HepG2 (cell line): ENCODE measurements at regions not wholly inside any gene's neighbourhood (a gene's known extent, or its start where the extent isn't known, plus 50 kb on each side); places are given as distances from the start of the nearest gene placed in this dataset.

Experiments used
- ATAC-seq: fragments of 200-7000 bp; cut with Tn5 transposase; 3 replicates; pipeline ENCODE4 v1.9.1; 2020; ENCODE audit warnings: mild to moderate bottlenecking, moderate library complexity
- BruUV-seq: library from RNA; stranded (reverse); fragments of 400-500 nt; replicated peaks from 2 replicates; lab custom pipeline; 2021; lab: Mats Ljungman, UMichigan
- CTCF ChIA-PET: fragments of 300-600 bp; formaldehyde crosslinking; extraction: SDS; loops from one replicate; lab custom pipeline; 2021; ENCODE audit warnings: low total read pairs, inconsistent platforms, low intra/inter-chr PET ratio; lab: Yijun Ruan, JAX
- POLR2A ChIA-PET: fragments of 350-600 bp; sonication (Branson Sonifier 250); formaldehyde crosslinking; loops from one replicate; lab custom pipeline; 2020; ENCODE audit warnings: antibody characterized with exemption, inconsistent platforms; lab: Yijun Ruan, JAX
- DNase-seq: peaks from one replicate; pipeline ENCODE4 v3.0.0-alpha.2; 2015; ENCODE audit warnings: low spot score
- FAIRE-seq: peaks from 3 replicates; lab custom pipeline; 2011; peaks lifted over from hg19 to GRCh38; lab: Jason Lieb, UNC
- H2AFZ ChIP-seq: one replicate; pipeline ENCODE4 v1.6.1; 2011; ENCODE audit warnings: low read length, inconsistent platforms
- H3K27ac ChIP-seq: fragments of 300-600 bp; 3 replicates; pipeline ENCODE4 v1.8.0; 2011; ENCODE audit warnings: mixed run types, mild to moderate bottlenecking, mixed read lengths, low read length, inconsistent platforms; ENCODE audit not compliant: insufficient read depth; ENCODE audit errors: extremely low read length
- H3K27me3 ChIP-seq, 2 experiments: fragments of 200-600 bp in 1 of 2; 2 replicates in 1 of 2; 3 replicates in 1 of 2; pipeline versions ENCODE4 v1.6.0 to v1.8.0; 2011; ENCODE audit warnings: low read length in 2 of 2, mild to moderate bottlenecking in 2 of 2, moderate library complexity in 2 of 2, inconsistent platforms in 1 of 2; ENCODE audit not compliant: insufficient read depth in 2 of 2, control insufficient read depth in 1 of 2
- H3K36me3 ChIP-seq, 2 experiments: fragments of 200-600 bp in 1 of 2; replicated peaks in 1 of 2; 2 replicates in 1 of 2; 3 replicates in 1 of 2; pipeline versions ENCODE4 v1.5.1 to v1.8.0; 2011; ENCODE audit warnings: low read length in 2 of 2, inconsistent platforms in 1 of 2; ENCODE audit not compliant: insufficient read depth in 2 of 2, control insufficient read depth in 1 of 2
- H3K4me1 ChIP-seq: 2 replicates; pipeline ENCODE4 v1.5.1; 2012; ENCODE audit warnings: low read length, inconsistent platforms; ENCODE audit not compliant: insufficient read depth
- H3K4me2 ChIP-seq: 2 replicates; pipeline ENCODE4 v1.6.0; 2011; ENCODE audit warnings: low read depth, low read length, inconsistent platforms
- H3K4me3 ChIP-seq, 3 experiments: fragments of 200-600 bp in 1 of 3; sonication (generic), shearing (Covaris generic) in 1 of 3; replicated peaks in 1 of 3; 2 replicates each; pipeline ENCODE4 v1.5.1; 2011 to 2016; ENCODE audit warnings: low read length in 3 of 3, inconsistent platforms in 2 of 3, low read depth in 2 of 3, mild to moderate bottlenecking in 2 of 3, control low read depth in 1 of 3, mixed read lengths in 1 of 3; ENCODE audit not compliant: insufficient read depth in 1 of 3
- H3K79me2 ChIP-seq: one replicate; pipeline ENCODE4 v1.6.1; 2011; ENCODE audit warnings: low read length, inconsistent platforms; ENCODE audit not compliant: insufficient read depth
- H3K9ac ChIP-seq: 2 replicates; pipeline ENCODE4 v1.6.0; 2011; ENCODE audit warnings: mild to moderate bottlenecking, low read depth, low read length, inconsistent platforms; ENCODE audit not compliant: insufficient read depth
- H3K9me3 ChIP-seq: 2 replicates; pipeline ENCODE4 v1.5.1; 2012; ENCODE audit warnings: mild to moderate bottlenecking, low read length
- H4K20me1 ChIP-seq: 2 replicates; pipeline ENCODE4 v1.6.0; 2011; ENCODE audit warnings: inconsistent platforms, mild to moderate bottlenecking, low read length, moderate library complexity; ENCODE audit not compliant: insufficient read depth
- DMAP1 ChIP-seq: IDR thresholded peaks from 2 replicates; pipeline ENCODE4 v1.6.1; 2016
- EHMT2 ChIP-seq: fragments of 200-600 bp; sonication (generic); IDR thresholded peaks from 2 replicates; pipeline ENCODE4 v1.7.0; 2017; ENCODE audit warnings: antibody characterized with exemption, low read depth, low read length, borderline replicate concordance
- ELF1 ChIP-seq: sonication (generic); formaldehyde crosslinking; IDR thresholded peaks from 2 replicates; pipeline ENCODE4 v1.4.0; 2020; ENCODE audit warnings: missing genetic modification reagents
- FOXC1 ChIP-seq: sonication (generic); formaldehyde crosslinking; IDR thresholded peaks from 2 replicates; pipeline ENCODE4 v1.8.0; 2022; ENCODE audit warnings: mild to moderate bottlenecking, missing genetic modification reagents, borderline replicate concordance
- HIC2 ChIP-seq: sonication (generic); formaldehyde crosslinking; IDR thresholded peaks from 2 replicates; pipeline ENCODE4 v1.9.0; 2022; ENCODE audit warnings: low read depth, missing genetic modification reagents
- NAIF1 ChIP-seq: sonication (generic); formaldehyde crosslinking; IDR thresholded peaks from 2 replicates; pipeline ENCODE4 v1.5.0; 2020; ENCODE audit warnings: mild to moderate bottlenecking, missing genetic modification reagents, borderline replicate concordance
- NR1H2 ChIP-seq: sonication (generic); formaldehyde crosslinking; IDR thresholded peaks from 2 replicates; pipeline ENCODE4 v1.8.1; 2022; ENCODE audit warnings: low read depth, missing genetic modification reagents, borderline replicate concordance
- RARA ChIP-seq: IDR thresholded peaks from 2 replicates; pipeline ENCODE4 v1.6.1; 2016; ENCODE audit warnings: missing genetic modification reagents, missing compliant biosample characterization
- SMC3 ChIP-seq: IDR thresholded peaks from 2 replicates; pipeline ENCODE4 v1.6.1; 2011; ENCODE audit warnings: low read length, improper control_type of control experiment
- TAF15 ChIP-seq: fragments of 200-400 bp; formaldehyde crosslinking; IDR thresholded peaks from one replicate; pipeline ENCODE4 v1.6.1; 2018; ENCODE audit warnings: mild to moderate bottlenecking, low read depth, low read length; ENCODE audit not compliant: poor library complexity, severe bottlenecking
- TCF12 ChIP-seq, 2 experiments: fragments of 450-650 bp in 1 of 2; sonication (generic) in 1 of 2; formaldehyde crosslinking in 1 of 2; IDR thresholded peaks; 2 replicates each; pipeline versions ENCODE4 v1.6.1 to v1.8.0; 2017 to 2022; ENCODE audit warnings: antibody characterized with exemption in 1 of 2, mild to moderate bottlenecking in 1 of 2, missing genetic modification reagents in 1 of 2, moderate library complexity in 1 of 2
- U2AF2 ChIP-seq: fragments of 200-400 bp; formaldehyde crosslinking; IDR thresholded peaks from 2 replicates; pipeline ENCODE4 v1.6.1; 2017; ENCODE audit warnings: low read depth, mild to moderate bottlenecking, low read length
- XRCC5 ChIP-seq: fragments of 200-400 bp; formaldehyde crosslinking; optimal IDR thresholded peaks from 2 replicates; pipeline ENCODE3; 2017; ENCODE audit warnings: mild to moderate bottlenecking, low read length
- ZNF124 ChIP-seq: sonication (generic); formaldehyde crosslinking; IDR thresholded peaks from 2 replicates; pipeline ENCODE4 v1.4.0; 2020; ENCODE audit warnings: missing genetic modification reagents
- ZNF280B ChIP-seq: sonication (generic); formaldehyde crosslinking; IDR thresholded peaks from 2 replicates; pipeline ENCODE4 v1.5.0; 2020; ENCODE audit warnings: missing genetic modification reagents, mild to moderate bottlenecking, borderline replicate concordance
- ZNF326 ChIP-seq: sonication (generic); formaldehyde crosslinking; IDR thresholded peaks from 2 replicates; pipeline ENCODE4 v1.4.0; 2020; ENCODE audit warnings: missing genetic modification reagents, borderline replicate concordance
- WGBS: methylation state at CpG from one replicate; pipeline ENCODE4 v1.1.6; 2017; ENCODE audit warnings: low lambda C conversion rate; 5-methylcytosine and 5-hydroxymethylcytosine counted together
- in situ Hi-C: cut with HindIII; loops from 2 replicates; pipeline ENCODE4 v1.10.0; 2017; ENCODE audit warnings: low pct_unique_long_range_greater_than_20kb; ENCODE audit not compliant: extremely low pct_ligation_motif_present
- intact Hi-C: fragments of 100-400 bp; cut with micrococcal nuclease; formaldehyde crosslinking; loops from one replicate; pipeline ENCODE4 v1.10.0; 2022; ENCODE audit not compliant: unreplicated experiment
- TF ChIP-seq, protein P1 (sequence below): sonication (generic); formaldehyde crosslinking; IDR thresholded peaks from 2 replicates; pipeline ENCODE4 v1.4.0; 2020; ENCODE audit warnings: mild to moderate bottlenecking, missing genetic modification reagents
- TF ChIP-seq, protein P2 (sequence below): sonication (generic); formaldehyde crosslinking; IDR thresholded peaks from 2 replicates; pipeline ENCODE4 v1.8.1; 2023; ENCODE audit warnings: mild to moderate bottlenecking, inconsistent platforms, moderate library complexity, missing genetic modification reagents, borderline replicate concordance

DNA sequence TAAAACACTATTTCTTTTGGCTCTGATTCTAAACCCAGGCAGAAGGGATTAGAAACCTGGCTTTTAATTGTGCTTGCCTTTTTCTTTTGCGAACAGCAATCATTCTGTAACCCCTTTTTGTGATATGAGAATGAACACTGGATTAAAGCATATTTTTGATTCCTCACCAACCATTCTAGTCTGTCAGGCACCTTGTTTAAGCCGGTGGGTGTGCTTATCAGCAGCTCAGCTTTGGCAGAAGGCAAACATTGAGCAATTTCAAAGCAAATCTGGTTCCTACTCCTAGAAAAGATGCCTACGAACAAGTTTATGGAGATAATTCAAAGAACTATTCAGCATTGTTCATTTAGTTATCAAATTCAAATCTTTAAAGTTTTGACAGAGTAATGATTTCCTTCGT is 265.1 kb upstream of the FAM241A start:
- TF ChIP-seq, protein P1, sequence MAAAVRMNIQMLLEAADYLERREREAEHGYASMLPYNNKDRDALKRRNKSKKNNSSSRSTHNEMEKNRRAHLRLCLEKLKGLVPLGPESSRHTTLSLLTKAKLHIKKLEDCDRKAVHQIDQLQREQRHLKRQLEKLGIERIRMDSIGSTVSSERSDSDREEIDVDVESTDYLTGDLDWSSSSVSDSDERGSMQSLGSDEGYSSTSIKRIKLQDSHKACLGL (CRISPR knock-in tag), result no peak
- TF ChIP-seq, protein P2, sequence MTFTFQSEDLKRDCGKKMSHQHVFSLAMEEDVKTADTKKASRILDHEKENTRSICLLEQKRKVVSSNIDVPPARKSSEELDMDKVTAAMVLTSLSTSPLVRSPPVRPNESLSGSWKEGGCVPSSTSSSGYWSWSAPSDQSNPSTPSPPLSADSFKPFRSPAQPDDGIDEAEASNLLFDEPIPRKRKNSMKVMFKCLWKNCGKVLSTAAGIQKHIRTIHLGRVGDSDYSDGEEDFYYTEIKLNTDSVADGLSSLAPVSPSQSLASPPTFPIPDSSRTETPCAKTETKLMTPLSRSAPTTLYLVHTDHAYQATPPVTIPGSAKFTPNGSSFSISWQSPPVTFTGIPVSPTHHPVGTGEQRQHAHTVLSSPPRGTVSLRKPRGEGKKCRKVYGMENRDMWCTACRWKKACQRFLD (CRISPR knock-in tag), result no peak
- TF ChIP-seq DMAP1 (CRISPR knock-in tag), result no peak
- TF ChIP-seq NR1H2 (CRISPR knock-in tag), result no peak
- TF ChIP-seq ZNF326, result no peak
- no peak for TF ChIP-seq TCF12 (IDR thresholded peaks at IDR 0.05)
- no peak for TF ChIP-seq TCF12 (CRISPR knock-in tag; IDR thresholded peaks at IDR 0.05)
- TF ChIP-seq RARA (CRISPR knock-in tag), result no peak
- no peak for TF ChIP-seq XRCC5
- no peak for TF ChIP-seq EHMT2
- no peak for TF ChIP-seq ELF1 (CRISPR knock-in tag)
- TF ChIP-seq U2AF2, result no peak
- no peak for TF ChIP-seq ZNF280B (CRISPR knock-in tag)
- TF ChIP-seq NAIF1, result no peak
- TF ChIP-seq TAF15, result no peak
- TF ChIP-seq SMC3, result no peak
- TF ChIP-seq ZNF124, result no peak
- TF ChIP-seq HIC2 (CRISPR knock-in tag), result no peak
- no peak for TF ChIP-seq FOXC1
- H3K27me3 ChIP-seq, result no peaks in the 10 kb centered on the region
- ATAC-seq, result no peak
- intact Hi-C loops (no loop called here), in situ Hi-C loops (no loop called here)
- H3K4me3 ChIP-seq, result no peak overlapping the region
- H3K27ac ChIP-seq, result no peak overlapping the region
- 2% methylated on average over 4 of the region's 4 CpGs for WGBS
- no peak overlapping the region for H2AFZ ChIP-seq
- H3K4me2 ChIP-seq, result no peak overlapping the region
- POLR2A ChIA-PET, result no interaction called here
- BruUV-seq, result no TSS peak
- CTCF ChIA-PET, result no interaction called here
- no peaks in the 10 kb centered on the region for H3K4me1 ChIP-seq
- no peaks in the 10 kb centered on the region for H4K20me1 ChIP-seq
- no peaks in the 10 kb centered on the region for H3K9me3 ChIP-seq
- no peak overlapping the region for H3K9ac ChIP-seq
- no peak for FAIRE-seq
- no peak for DNase-seq
- no peaks in the 10 kb centered on the region for H3K36me3 ChIP-seq
- H3K79me2 ChIP-seq, result no peaks in the 10 kb centered on the region
